Vagina (tissue), 2 donors: ENCODE measurements at regions not wholly inside any gene's neighbourhood (a gene's known extent, or its start where the extent isn't known, plus 50 kb on each side); places are given as distances from the start of the nearest gene placed in this dataset.

Experiments used
- CTCF ChIP-seq, 3 experiments: fragments of 450-650 bp in 2 of 3; fragments of 200-600 bp in 1 of 3; sonication (generic) in 1 of 3; IDR thresholded peaks; one replicate each; pipeline ENCODE4 v1.5.1; 2017 to 2019; ENCODE audit warnings: antibody characterized with exemption in 3 of 3, mild to moderate bottlenecking in 2 of 3, moderate library complexity in 2 of 3
- POLR2A ChIP-seq, 2 donors: fragments of 450-650 bp; IDR thresholded peaks; one replicate each; pipeline ENCODE4 v1.6.1; 2017; ENCODE audit warnings: antibody characterized with exemption in 2 of 2, mild to moderate bottlenecking in 2 of 2, moderate library complexity in 2 of 2
- POLR2AphosphoS5 ChIP-seq, 2 donors: sonication (generic); formaldehyde crosslinking; IDR thresholded peaks; one replicate each; pipeline ENCODE4 v1.9.0; 2017; ENCODE audit warnings: antibody characterized with exemption in 2 of 2, mild to moderate bottlenecking in 2 of 2, low read depth in 1 of 2; ENCODE audit not compliant: insufficient read depth in 1 of 2

DNA sequence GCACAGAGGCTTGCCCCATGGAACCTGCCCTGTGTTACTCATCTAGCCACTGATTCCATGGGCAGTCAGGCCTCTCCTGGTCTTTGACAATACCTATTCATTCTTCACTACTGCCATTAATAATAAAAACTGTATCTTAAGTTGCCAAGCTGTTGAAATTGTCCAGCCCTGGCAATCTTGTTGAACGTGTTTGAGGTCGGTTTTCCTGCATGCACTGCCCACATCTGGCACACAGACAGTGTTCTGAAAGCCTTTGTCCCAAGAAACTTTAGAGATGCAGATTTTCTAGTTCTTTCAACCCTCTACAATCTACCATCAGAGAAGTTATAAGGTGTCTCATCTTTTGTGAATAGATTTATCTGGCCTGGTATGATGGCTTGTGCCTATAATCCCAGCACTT lies 567.2 kb upstream of the NECTIN3 start:
- no peak for TF ChIP-seq CTCF (IDR thresholded peaks at IDR 0.05)
- no peak for TF ChIP-seq POLR2A (IDR thresholded peaks at IDR 0.05)
- TF ChIP-seq POLR2AphosphoS5 (IDR thresholded peaks at IDR 0.05; ENCODE audit: insufficient read depth in 1 of 2, low read depth in 1 of 2) = no peak
